Small intestine (tissue), 7 donors: ENCODE measurements at regions not wholly inside any gene's neighbourhood (a gene's known extent, or its start where the extent isn't known, plus 50 kb on each side); places are given as distances from the start of the nearest gene placed in this dataset.
A peak's percentile ranks its signal among the peaks of the same experiment; 100 is the strongest.
"Not testable (repeated sequence)": the region's sequence is repeated elsewhere in the genome, so short reads cannot be mapped to it uniquely, and the experiment has no call there.

ENCODE experiments used
- DNase-seq, 2 donors: peaks; one replicate each; pipeline versions ENCODE4 v3.0.0 to v3.0.0-alpha.2; 2013
- FAIRE-seq: peaks from 2 replicates; lab custom pipeline; 2012; peaks lifted over from hg19 to GRCh38; lab: Jason Lieb, UNC
- H3K27ac ChIP-seq, 3 donors: one replicate each; pipeline ENCODE4 v1.5.1; 2013; ENCODE audit warnings: low read length in 2 of 3, mild to moderate bottlenecking in 2 of 3, control low read depth in 1 of 3, inconsistent platforms in 1 of 3, low read depth in 1 of 3, moderate library complexity in 1 of 3
- H3K27me3 ChIP-seq, 3 donors: one replicate each; pipeline ENCODE4 v1.6.1; 2013; ENCODE audit warnings: low read length in 3 of 3, inconsistent platforms in 1 of 3; ENCODE audit not compliant: control insufficient read depth in 3 of 3, insufficient read depth in 3 of 3
- H3K36me3 ChIP-seq, 3 donors: one replicate each; pipeline ENCODE4 v1.6.1; 2013; ENCODE audit warnings: low read length in 3 of 3, inconsistent platforms in 1 of 3, low read depth in 1 of 3, mild to moderate bottlenecking in 1 of 3, moderate library complexity in 1 of 3; ENCODE audit not compliant: control insufficient read depth in 3 of 3, insufficient read depth in 2 of 3
- H3K4me1 ChIP-seq, 3 donors: one replicate each; pipeline ENCODE4 v1.6.1; 2013; ENCODE audit warnings: low read length in 2 of 3, inconsistent platforms in 1 of 3, low read depth in 1 of 3, mild to moderate bottlenecking in 1 of 3, moderate library complexity in 1 of 3; ENCODE audit not compliant: control insufficient read depth in 3 of 3, insufficient read depth in 2 of 3
- H3K4me3 ChIP-seq, 3 donors: one replicate each; pipeline ENCODE4 v1.5.1; 2013; ENCODE audit warnings: low read length in 3 of 3, control low read depth in 1 of 3, inconsistent platforms in 1 of 3, low read depth in 1 of 3, mild to moderate bottlenecking in 1 of 3, moderate library complexity in 1 of 3
- H3K9me3 ChIP-seq, 2 donors: one replicate each; pipeline ENCODE4 v1.6.1; 2013; ENCODE audit warnings: low read depth in 1 of 2, low read length in 1 of 2; ENCODE audit not compliant: control insufficient read depth in 2 of 2, insufficient read depth in 1 of 2
- WGBS, 3 donors: extraction: QIAGEN DNeasy Blood & Tissue Kit; methylation state at CpG; one replicate each; pipeline ENCODE4 v1.1.7; 2013; 5-methylcytosine and 5-hydroxymethylcytosine counted together
- donor health status: healthy with polysubstance abuse.
- donor health status: control.
- donor health status: control.
- donor health status: Bipolar disorder and iron deficiency.
- donor health status: healthy.

DNA sequence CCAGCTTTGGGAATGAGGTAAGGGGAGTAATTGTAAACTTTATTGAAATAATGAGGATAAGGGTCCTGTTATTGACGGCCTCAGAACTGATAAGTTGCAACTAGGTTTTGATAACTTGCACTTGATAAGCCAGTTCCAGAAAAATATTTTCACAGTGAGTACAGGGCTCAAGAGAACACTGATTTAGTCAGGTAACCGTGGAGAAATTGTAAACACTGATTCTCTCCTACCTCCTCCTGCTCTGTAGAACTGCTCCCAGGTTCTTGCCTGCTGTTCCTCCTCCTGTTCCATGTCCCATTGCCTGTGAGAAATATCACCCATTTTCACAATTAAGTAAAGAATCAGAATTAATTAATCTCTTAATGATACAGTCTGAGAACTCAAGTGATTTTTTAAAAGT lies 55.0 kb upstream of the CXXC4 start:
- FAIRE-seq (no peak), DNase-seq (no peak)
- Histone ChIP-seq H3K27me3 (no peaks in the 10 kb centered on the region), H3K4me3 (no peak overlapping the region), H3K4me1 (no peaks in the 10 kb centered on the region), H3K36me3 (no peaks in the 10 kb centered on the region), H3K27ac (no peak overlapping the region), H3K9me3 (no peaks in the 10 kb centered on the region)
- 15 to 62% (median 30%) methylated on average over 2 of the region's 2 CpGs for WGBS, 3 donors

DNA sequence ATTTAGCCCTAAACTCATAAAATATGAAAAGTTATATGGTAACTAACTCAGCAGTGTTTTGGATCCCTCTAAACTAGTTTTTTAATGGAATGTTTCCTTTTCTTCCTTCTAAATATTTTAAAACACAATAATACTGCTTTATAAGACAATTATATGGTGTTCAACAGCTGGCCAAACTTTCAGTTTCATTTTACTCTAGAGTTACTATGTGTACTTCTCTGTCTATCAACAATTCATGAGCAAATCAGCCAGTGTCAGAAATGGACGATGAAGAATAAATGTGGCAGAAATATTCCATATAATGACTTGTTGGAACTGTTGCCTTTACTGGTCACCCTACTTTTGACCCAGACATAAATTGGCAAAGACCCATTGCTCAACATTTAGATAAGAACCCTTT lies 64.8 kb upstream of the CXXC4 start:
- Histone ChIP-seq H3K9me3 (no peaks in the 10 kb centered on the region), H3K36me3 (no peaks in the 10 kb centered on the region), H3K4me3 (no peak overlapping the region), H3K27ac (no peak overlapping the region), H3K27me3 (no peaks in the 10 kb centered on the region), H3K4me1 (no peaks in the 10 kb centered on the region)
- FAIRE-seq (no peak), DNase-seq (peak; percentile 10 to 17)
- WGBS, 3 donors: 7 to 40% (median 36%) methylated on average over 1 of the region's 1 CpG

DNA sequence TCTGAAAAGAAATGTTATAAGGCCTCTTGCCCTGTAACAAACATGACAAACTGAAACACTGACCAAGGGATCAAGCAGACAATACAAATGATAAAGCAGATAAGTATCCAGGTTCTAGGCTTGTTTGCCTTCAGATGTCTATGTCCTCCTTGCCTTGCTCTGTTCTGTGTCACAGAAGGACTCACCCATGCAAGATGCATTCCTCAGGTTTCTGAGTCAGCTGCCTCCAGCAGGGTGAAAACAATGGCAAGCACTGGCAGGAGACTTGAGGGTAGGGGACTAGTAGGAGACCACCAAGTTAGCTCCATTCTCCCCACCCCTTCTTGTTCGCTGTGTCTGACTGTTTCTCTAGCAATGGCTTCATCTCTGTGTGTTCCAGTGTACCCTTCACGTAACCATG lies 76.6 kb upstream of the CXXC4 start:
- H3K27ac ChIP-seq: no peak overlapping the region
- H3K4me1 ChIP-seq: peaks cover 0 to 3% (median 0%) of the 10 kb centered on the region in 3 donors
- no peak overlapping the region for H3K4me3 ChIP-seq
- FAIRE-seq: no peak
- H3K36me3 ChIP-seq: no peaks in the 10 kb centered on the region
- H3K27me3 ChIP-seq: no peaks in the 10 kb centered on the region
- H3K9me3 ChIP-seq: no peaks in the 10 kb centered on the region
- WGBS, 3 donors: 86 to 93% (median 92%) methylated on average over 2 of the region's 2 CpGs
- no peak for DNase-seq

DNA sequence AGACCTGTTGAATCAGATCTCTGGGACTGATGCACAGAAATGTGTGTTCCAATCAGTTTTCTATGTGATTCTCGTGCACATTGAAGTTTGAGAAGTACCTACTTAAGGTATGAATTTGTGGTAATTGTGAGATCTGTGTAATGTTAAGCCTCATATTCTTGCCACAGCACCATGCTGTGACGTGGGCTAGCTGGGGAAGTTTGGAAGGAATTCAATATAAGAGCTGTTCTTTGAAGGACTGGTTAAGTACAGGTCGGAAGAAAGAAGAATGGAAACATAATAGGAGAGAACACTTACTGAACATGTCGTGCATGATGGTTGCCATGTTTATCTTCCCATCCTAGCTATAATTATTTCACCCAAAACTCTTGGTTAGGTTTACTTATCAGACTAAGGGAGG lies 79.7 kb upstream of the CXXC4 start:
- no peak for DNase-seq
- Histone ChIP-seq H3K4me3 (no peak overlapping the region), H3K27ac (no peak overlapping the region), H3K9me3 (no peaks in the 10 kb centered on the region), H3K27me3 (no peaks in the 10 kb centered on the region), H3K36me3 (no peaks in the 10 kb centered on the region), H3K4me1 (peaks cover 0 to 3% (median 0%) of the 10 kb centered on the region in 3 donors)
- WGBS, 3 donors: 84 to 89% (median 84%) methylated on average over 4 of the region's 4 CpGs
- no peak for FAIRE-seq

DNA sequence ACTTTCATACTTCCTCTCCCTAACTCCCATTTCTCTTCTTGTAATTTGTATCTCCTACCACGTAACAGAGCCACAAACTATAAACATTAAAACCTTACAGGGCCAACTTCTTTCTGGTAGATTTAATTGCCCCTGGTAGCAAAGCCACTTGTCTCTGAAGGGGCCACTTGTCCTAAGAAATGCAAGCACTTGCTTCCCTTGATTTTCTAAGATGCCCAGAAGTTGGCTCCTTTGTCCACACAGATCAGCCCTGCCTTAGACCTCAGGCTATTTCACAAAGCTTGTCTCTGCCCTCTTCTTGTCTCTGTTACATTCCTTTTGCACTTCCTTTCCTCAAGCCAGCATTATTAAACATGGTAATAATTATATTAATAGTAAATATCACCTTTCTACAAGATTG lies 80.6 kb upstream of the CXXC4 start:
- DNase-seq: no peak
- H3K27me3 ChIP-seq: no peaks in the 10 kb centered on the region
- H3K27ac ChIP-seq: no peak overlapping the region
- H3K4me3 ChIP-seq: no peak overlapping the region
- H3K9me3 ChIP-seq: no peaks in the 10 kb centered on the region
- 65 to 76% (median 74%) methylated on average over 1 of the region's 1 CpG for WGBS, 3 donors
- FAIRE-seq: no peak
- peaks cover 0 to 3% (median 0%) of the 10 kb centered on the region in 3 donors for H3K4me1 ChIP-seq
- H3K36me3 ChIP-seq: no peaks in the 10 kb centered on the region

DNA sequence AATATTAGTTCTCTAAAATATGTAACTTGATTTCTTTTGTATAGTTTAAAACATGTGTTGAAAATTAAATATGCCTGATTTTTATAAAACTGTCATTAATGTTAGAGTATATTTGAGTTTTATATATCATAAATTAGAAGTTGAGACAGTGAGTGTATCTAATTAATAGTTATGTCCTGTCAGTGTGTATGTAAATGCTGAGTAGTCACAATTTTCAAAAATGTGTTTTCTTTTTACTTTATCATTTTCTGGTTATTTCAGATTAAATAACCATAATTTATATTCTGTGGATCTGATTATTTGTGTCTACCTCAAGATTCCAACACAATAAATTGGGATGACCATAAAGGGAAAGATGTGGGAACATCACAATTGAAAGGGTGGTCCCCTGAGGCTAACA lies 82.7 kb upstream of the CXXC4 start:
- Histone ChIP-seq H3K36me3 (no peaks in the 10 kb centered on the region), H3K27ac (no peak overlapping the region), H3K9me3 (no peaks in the 10 kb centered on the region), H3K4me3 (no peak overlapping the region), H3K4me1 (no peaks in the 10 kb centered on the region), H3K27me3 (no peaks in the 10 kb centered on the region)
- DNase-seq (no peak), FAIRE-seq (peak; percentile 81)

DNA sequence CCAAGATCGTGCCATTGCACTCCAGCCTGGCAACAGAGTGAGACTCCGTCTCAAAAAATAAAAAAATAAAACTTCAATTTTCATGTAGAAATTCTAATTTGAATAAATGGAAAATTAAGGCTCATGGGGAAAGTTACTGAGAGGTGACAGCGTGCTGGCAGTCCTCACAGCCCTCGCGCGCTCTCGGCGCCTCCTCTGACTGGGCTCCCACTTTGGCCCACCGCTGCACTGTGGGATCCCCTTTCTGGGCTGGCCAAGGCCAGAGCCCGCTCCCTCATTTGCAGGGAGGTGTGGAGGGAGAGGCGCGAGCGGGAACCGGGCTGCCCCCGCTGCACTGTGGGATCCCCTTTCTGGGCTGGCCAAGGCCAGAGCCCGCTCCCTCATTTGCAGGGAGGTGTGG lies 86.8 kb upstream of the CXXC4 start:
- H3K27me3 ChIP-seq: not testable (repeated sequence)

DNA sequence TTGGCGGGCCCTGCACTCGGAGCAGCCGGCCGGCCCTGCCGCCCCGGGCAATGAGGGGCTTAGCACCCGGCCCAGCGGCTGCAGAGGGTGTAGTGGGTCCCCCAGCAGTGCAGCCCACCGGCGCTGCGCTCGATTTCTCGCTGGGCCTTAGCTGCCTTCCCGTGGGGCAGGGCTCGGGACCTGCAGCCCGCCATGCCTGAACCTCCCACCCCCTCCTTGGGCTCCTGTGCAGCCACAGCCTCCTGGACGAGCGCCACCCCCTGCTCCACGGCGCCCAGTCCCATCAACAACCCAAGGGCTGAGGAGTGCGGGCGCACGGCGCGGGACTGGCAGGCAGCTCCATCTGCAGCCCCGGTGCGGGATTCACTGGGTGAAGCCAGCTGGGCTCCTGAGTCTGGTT lies 87.4 kb upstream of the CXXC4 start:
- not testable (repeated sequence) for H3K36me3 ChIP-seq, FAIRE-seq, DNase-seq, H3K4me1 ChIP-seq, H3K27ac ChIP-seq, H3K9me3 ChIP-seq, H3K27me3 ChIP-seq, H3K4me3 ChIP-seq
- WGBS, 3 donors: 91 to 94% (median 93%) methylated on average over 25 to 27 of the region's 27 CpGs

More for the DNA sequence above, 86.8 kb upstream of the CXXC4 start:
- not testable (repeated sequence) for FAIRE-seq, H3K27ac ChIP-seq, H3K4me1 ChIP-seq, H3K9me3 ChIP-seq, H3K4me3 ChIP-seq, H3K36me3 ChIP-seq, DNase-seq
- WGBS, 3 donors: 95 to 97% (median 96%) methylated on average over 9 to 10 of the region's 16 CpGs

DNA sequence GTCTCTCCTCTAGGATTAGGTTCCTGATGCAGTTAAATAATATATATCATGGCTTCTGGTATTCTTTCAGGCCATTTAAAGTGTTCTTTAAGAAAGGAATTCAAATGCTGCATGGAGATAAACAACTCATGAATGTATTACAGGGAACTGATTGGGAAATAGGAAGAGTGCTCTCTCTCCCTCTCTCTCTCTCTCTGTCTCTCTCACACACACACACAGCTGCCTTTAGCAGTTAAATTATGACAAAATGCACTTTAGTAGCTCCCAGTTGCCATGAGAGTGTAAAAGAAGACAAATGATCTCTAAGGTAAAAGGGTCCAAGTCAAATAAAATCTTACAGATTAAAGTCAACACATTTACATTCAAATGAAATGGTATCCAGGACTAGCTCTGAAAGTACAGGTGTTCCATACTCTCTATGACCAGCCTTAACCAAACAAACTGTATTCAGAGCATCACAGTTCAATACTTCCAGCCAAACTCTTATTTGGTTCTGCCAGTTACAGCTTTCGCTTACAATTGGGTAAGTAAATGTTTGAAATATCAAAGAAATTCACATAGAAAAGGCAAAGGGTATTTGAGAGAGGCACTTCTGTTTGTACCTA lies 94.7 kb upstream of the CXXC4 start:
- H3K4me3 ChIP-seq: no peak overlapping the region
- no peak overlapping the region for H3K27ac ChIP-seq
- FAIRE-seq (no peak), DNase-seq (no peak)
- no peaks in the 10 kb centered on the region for H3K4me1 ChIP-seq
- H3K27me3 ChIP-seq: no peaks in the 10 kb centered on the region
- 92 to 96% (median 92%) methylated on average over 1 of the region's 1 CpG for WGBS, 3 donors
- H3K36me3 ChIP-seq: no peaks in the 10 kb centered on the region
- H3K9me3 ChIP-seq: no peaks in the 10 kb centered on the region
